IMR-90 (cell line): ENCODE measurements at regions not wholly inside any gene's neighbourhood (a gene's known extent, or its start where the extent isn't known, plus 50 kb on each side); places are given as distances from the start of the nearest gene placed in this dataset.

ENCODE experiments used
- ATAC-seq: fragments of 200-7000 bp; cut with Tn5 transposase; 2 replicates; pipeline ENCODE4 v1.9.1; 2020; ENCODE audit warnings: low read depth, mild to moderate bottlenecking, moderate library complexity
- BruUV-seq: library from RNA; stranded (reverse); fragments of 400-500 nt; replicated peaks from 2 replicates; lab custom pipeline; 2021; lab: Mats Ljungman, UMichigan
- CTCF ChIA-PET: fragments of 300-600 bp; formaldehyde crosslinking; extraction: SDS; loops from one replicate; lab custom pipeline; 2021; ENCODE audit warnings: antibody characterized with exemption; lab: Yijun Ruan, JAX
- POLR2A ChIA-PET: fragments of 300-600 bp; sonication (Branson Sonifier 250); formaldehyde crosslinking; loops from one replicate; lab custom pipeline; 2022; ENCODE audit warnings: antibody characterized with exemption; ENCODE audit not compliant: unreplicated experiment; lab: Charles Lee
- DNase-seq: peaks from one replicate; pipeline ENCODE4 v3.0.0; 2013
- H2AFZ ChIP-seq: replicated peaks from 2 replicates; pipeline ENCODE3; 2013; ENCODE audit warnings: low read length, mild to moderate bottlenecking; ENCODE audit not compliant: poor library complexity
- H2AK5ac ChIP-seq: 2 replicates; pipeline ENCODE4 v1.6.1; 2013; ENCODE audit warnings: low read depth, low read length, inconsistent platforms
- H2AK9ac ChIP-seq: replicated peaks from 2 replicates; pipeline ENCODE3; 2013; ENCODE audit warnings: mild to moderate bottlenecking, low read depth, low read length, moderate library complexity; ENCODE audit not compliant: poor library complexity
- H2BK120ac ChIP-seq: 2 replicates; pipeline ENCODE4 v1.6.1; 2013; ENCODE audit warnings: low read depth, low read length, inconsistent platforms
- H2BK15ac ChIP-seq: 3 replicates; pipeline ENCODE4 v1.6.1; 2013; ENCODE audit warnings: low read depth, low read length, inconsistent platforms
- H2BK20ac ChIP-seq: 2 replicates; pipeline ENCODE4 v1.6.1; 2013; ENCODE audit warnings: low read depth, mild to moderate bottlenecking, inconsistent platforms, low read length, moderate library complexity
- H2BK5ac ChIP-seq: 2 replicates; pipeline ENCODE4 v1.6.1; 2013; ENCODE audit warnings: mild to moderate bottlenecking, low read depth, low read length, inconsistent platforms; ENCODE audit not compliant: poor library complexity, severe bottlenecking
- H3K14ac ChIP-seq: replicated peaks from 2 replicates; pipeline ENCODE4 v1.6.1; 2013; ENCODE audit warnings: low read depth, low read length, inconsistent platforms
- H3K18ac ChIP-seq: 2 replicates; pipeline ENCODE4 v1.6.1; 2013; ENCODE audit warnings: low read depth, low read length, control low read depth
- H3K23ac ChIP-seq: 2 replicates; pipeline ENCODE4 v1.6.1; 2013; ENCODE audit warnings: low read depth, low read length, inconsistent platforms
- H3K27ac ChIP-seq: 2 replicates; pipeline ENCODE4 v1.5.1; 2013; ENCODE audit warnings: mild to moderate bottlenecking, control low read depth, low read length; ENCODE audit not compliant: insufficient read depth
- H3K27me3 ChIP-seq: 2 replicates; pipeline ENCODE4 v1.6.1; 2013; ENCODE audit warnings: low read length; ENCODE audit not compliant: control insufficient read depth, insufficient read depth
- H3K36me3 ChIP-seq: 2 replicates; pipeline ENCODE4 v1.6.1; 2013; ENCODE audit warnings: low read length, mixed read lengths; ENCODE audit not compliant: control insufficient read depth, insufficient read depth
- H3K4ac ChIP-seq: 2 replicates; pipeline ENCODE4 v1.6.1; 2013; ENCODE audit warnings: low read depth, low read length, inconsistent platforms
- H3K4me1 ChIP-seq: 2 replicates; pipeline ENCODE4 v1.6.1; 2013; ENCODE audit warnings: low read length, mixed read lengths; ENCODE audit not compliant: control insufficient read depth, insufficient read depth
- H3K4me2 ChIP-seq: 2 replicates; pipeline ENCODE4 v1.6.1; 2013; ENCODE audit warnings: low read depth, mild to moderate bottlenecking, control low read depth, low read length, moderate library complexity
- H3K4me3 ChIP-seq: 2 replicates; pipeline ENCODE4 v1.5.1; 2013; ENCODE audit warnings: low read depth, mild to moderate bottlenecking, control low read depth, low read length, moderate library complexity; ENCODE audit not compliant: insufficient read depth
- H3K56ac ChIP-seq: 2 replicates; pipeline ENCODE4 v1.6.1; 2013; ENCODE audit warnings: low read length, inconsistent platforms; ENCODE audit not compliant: insufficient read depth; ENCODE audit errors: extremely low read depth
- H3K79me1 ChIP-seq, 2 experiments: 2 replicates each; pipeline ENCODE4 v1.6.1; 2013; ENCODE audit warnings: low read length in 2 of 2, inconsistent platforms in 1 of 2, low read depth in 1 of 2
- H3K9ac ChIP-seq: 2 replicates; pipeline ENCODE4 v1.6.1; 2013; ENCODE audit warnings: low read depth, low read length, control low read depth
- H3K9me1 ChIP-seq: 2 replicates; pipeline ENCODE4 v1.6.1; 2013; ENCODE audit warnings: low read length, inconsistent platforms; ENCODE audit not compliant: insufficient read depth
- H3K9me3 ChIP-seq: 2 replicates; pipeline ENCODE4 v1.6.1; 2013; ENCODE audit warnings: low read length; ENCODE audit not compliant: control insufficient read depth, insufficient read depth
- H4K20me1 ChIP-seq: 2 replicates; pipeline ENCODE4 v1.6.1; 2013; ENCODE audit warnings: low read length, inconsistent platforms; ENCODE audit not compliant: insufficient read depth
- H4K5ac ChIP-seq: 2 replicates; pipeline ENCODE4 v1.6.1; 2013; ENCODE audit warnings: mild to moderate bottlenecking, low read depth, low read length, control low read depth
- H4K8ac ChIP-seq, 2 experiments: 2 replicates each; pipeline ENCODE4 v1.6.1; 2013; ENCODE audit warnings: low read depth in 2 of 2, low read length in 2 of 2, control low read depth in 1 of 2, inconsistent platforms in 1 of 2
- H4K91ac ChIP-seq: 2 replicates; pipeline ENCODE4 v1.6.1; 2013; ENCODE audit warnings: low read depth, low read length, inconsistent platforms; ENCODE audit not compliant: insufficient read depth
- BHLHE40 ChIP-seq: fragments of 150-350 bp; IDR thresholded peaks from 2 replicates; pipeline ENCODE4 v1.6.1; 2016; ENCODE audit warnings: mild to moderate bottlenecking, low read depth, low read length
- CHD1 ChIP-seq: IDR thresholded peaks from 2 replicates; pipeline ENCODE4 v1.6.1; 2012; ENCODE audit warnings: low read depth, low read length, improper control_type of control experiment
- CTCF ChIP-seq: conservative IDR thresholded peaks from 2 replicates; pipeline ENCODE4 v1.5.1; 2012; ENCODE audit warnings: mild to moderate bottlenecking, low read depth, low read length, improper control_type of control experiment
- ELK1 ChIP-seq: fragments of 150-350 bp; IDR thresholded peaks from 2 replicates; pipeline ENCODE4 v1.6.1; 2016; ENCODE audit warnings: low read depth, mild to moderate bottlenecking, low read length, moderate library complexity, borderline replicate concordance
- FOS ChIP-seq: fragments of 150-350 bp; IDR thresholded peaks from 2 replicates; pipeline ENCODE4 v1.6.1; 2016; ENCODE audit warnings: low read depth, low read length
- MAFK ChIP-seq: IDR thresholded peaks from 2 replicates; pipeline ENCODE4 v1.6.1; 2012; ENCODE audit warnings: low read depth, low read length, improper control_type of control experiment
- MAZ ChIP-seq: IDR thresholded peaks from 2 replicates; pipeline ENCODE4 v1.6.1; 2012; ENCODE audit warnings: low read depth, mild to moderate bottlenecking, low read length, improper control_type of control experiment, moderate library complexity, borderline replicate concordance
- MXI1 ChIP-seq: IDR thresholded peaks from 2 replicates; pipeline ENCODE4 v1.6.1; 2012; ENCODE audit warnings: low read depth, mild to moderate bottlenecking, low read length, moderate library complexity, borderline replicate concordance
- NFE2L2 ChIP-seq: fragments of 150-350 bp; IDR thresholded peaks from 2 replicates; pipeline ENCODE4 v1.6.1; 2016; ENCODE audit warnings: low read depth, mild to moderate bottlenecking, low read length
- POLR2A ChIP-seq: IDR thresholded peaks from 2 replicates; pipeline ENCODE4 v1.6.1; 2012; ENCODE audit warnings: mild to moderate bottlenecking, low read depth, low read length
- RAD21 ChIP-seq: IDR thresholded peaks from 2 replicates; pipeline ENCODE4 v1.6.1; 2012; ENCODE audit warnings: low read length, improper control_type of control experiment
- RCOR1 ChIP-seq: IDR thresholded peaks from 2 replicates; pipeline ENCODE4 v1.6.1; 2012; ENCODE audit warnings: mild to moderate bottlenecking, low read length, improper control_type of control experiment; ENCODE audit not compliant: insufficient replicate concordance
- RFX5 ChIP-seq: IDR thresholded peaks from 2 replicates; pipeline ENCODE4 v1.8.0; 2012; ENCODE audit warnings: low read depth, mild to moderate bottlenecking, low read length, moderate library complexity
- SMC3 ChIP-seq: fragments of 150-350 bp; IDR thresholded peaks from 2 replicates; pipeline ENCODE4 v1.6.1; 2016; ENCODE audit warnings: low read depth, mild to moderate bottlenecking, antibody characterized with exemption, low read length, moderate library complexity
- USF2 ChIP-seq: fragments of 150-350 bp; IDR thresholded peaks from 2 replicates; pipeline ENCODE4 v1.6.1; 2017; ENCODE audit warnings: mild to moderate bottlenecking, antibody characterized with exemption, low read length, low read depth
- WGBS, 2 experiments: methylation state at CpG; one replicate each; pipeline versions ENCODE4 v1.1.5 to v1.1.7; 2013; ENCODE audit warnings: missing lambda C conversion rate in 2 of 2; ENCODE audit not compliant: insufficient read length in 1 of 2; ENCODE audit errors: extremely low coverage in 2 of 2; 5-methylcytosine and 5-hydroxymethylcytosine counted together
- dilution Hi-C: fragments of 300-500 bp; cut with HindIII; formaldehyde crosslinking; loops from one replicate; pipeline ENCODE4 v1.14.3; 2018; ENCODE audit warnings: low sequenced_read_pairs; ENCODE audit not compliant: unreplicated experiment
- in situ Hi-C: fragments of 300-500 bp; cut with MboI; formaldehyde crosslinking; loops from 3 replicates; pipeline ENCODE4 v1.14.3; 2019; ENCODE audit warnings: low sequenced_read_pairs, inconsistent platforms, mixed read lengths
- intact Hi-C: fragments of 100-400 bp; cut with micrococcal nuclease; formaldehyde crosslinking; loops from 2 replicates; pipeline ENCODE4 v1.10.0; 2022

- no peak overlapping the region for H2AFZ ChIP-seq
- no peak overlapping the region for H3K23ac ChIP-seq
- peaks cover 10% of the 10 kb centered on the region for H3K4me1 ChIP-seq
- H3K4ac ChIP-seq, result peak overlapping the region; percentile 22; the same call in 1 of the 2 replicates
- no peak overlapping the region for H3K9ac ChIP-seq
- H3K27ac ChIP-seq, result no peak overlapping the region; the same call in 1 of the 2 replicates
- CTCF ChIA-PET, result no interaction called here
- DNase-seq (no peak), ATAC-seq (peak; percentile 9; the same call in 1 of the 2 replicates)
- no peaks in the 10 kb centered on the region for H3K36me3 ChIP-seq
- H4K8ac ChIP-seq, result peak overlapping the region; percentile 24 to 64
- POLR2A ChIA-PET, result interaction anchor here (0.7 kb wide), 1 partner anchor 132 kb away, joined by 3 read pairs; no protein-coding TSS in a partner anchor
- dilution Hi-C loops (no loop called here), intact Hi-C loops (no loop called here), in situ Hi-C loops (no loop called here)
- peak overlapping the region; percentile 63 for H2BK5ac ChIP-seq
- peaks cover 3% of the 10 kb centered on the region for H3K9me1 ChIP-seq
- peak overlapping the region; percentile 97 for H3K18ac ChIP-seq
- TF ChIP-seq CHD1 (no peak), POLR2A (no peak), BHLHE40 (no peak), RFX5 (no peak), MAFK (no peak), USF2 (no peak), MAZ (no peak), ELK1 (no peak), RCOR1 (no peak), MXI1 (no peak), SMC3 (no peak), FOS (no peak), RAD21 (no peak), NFE2L2 (no peak), CTCF (no peak)
- no peak overlapping the region for H3K4me3 ChIP-seq
- H2BK20ac ChIP-seq, result peak overlapping the region; percentile 91
- no peak overlapping the region for H3K56ac ChIP-seq
- H3K79me1 ChIP-seq, result no peaks in the 10 kb centered on the region
- H3K9me3 ChIP-seq, result no peaks in the 10 kb centered on the region
- peak overlapping the region; percentile 97 for H4K5ac ChIP-seq
- no peak overlapping the region for H2AK9ac ChIP-seq
- H4K20me1 ChIP-seq, result no peaks in the 10 kb centered on the region
- no peaks in the 10 kb centered on the region for H3K27me3 ChIP-seq
- H2AK5ac ChIP-seq, result peak overlapping the region; percentile 41
- 0 out of 2 replicates have a peak overlapping the region, but pooled peaks have one; percentile 41 for H3K14ac ChIP-seq
- H2BK15ac ChIP-seq, result peak overlapping the region; percentile 90
- H4K91ac ChIP-seq, result peak overlapping the region; percentile 29
- no TSS peak for BruUV-seq
- H3K4me2 ChIP-seq, result peak overlapping the region; percentile 66; the same call in 1 of the 2 replicates
- 93% methylated on average over 2 of the region's 4 CpGs; no CpG with 5 or more reads in 1 of the 2 experiments for WGBS, 2 experiments
- peak overlapping the region; percentile 75 for H2BK120ac ChIP-seq
These were observed 188.2 kb downstream of the IRS1 start for GRCh38 chr2:226611196-226611943.
